Neuronal stem cell (in vitro differentiated cells): ENCODE measurements at regions not wholly inside any gene's neighbourhood (a gene's known extent, or its start where the extent isn't known, plus 50 kb on each side); places are given as distances from the start of the nearest gene placed in this dataset.

Experiments used
- DNase-seq: peaks from one replicate; pipeline ENCODE4 v3.0.0-alpha.2; 2013; ENCODE audit warnings: low spot score
- H2AFZ ChIP-seq: one replicate; pipeline ENCODE4 v1.6.1; 2013; ENCODE audit warnings: mild to moderate bottlenecking, low read length, inconsistent platforms
- H2AK5ac ChIP-seq: 2 replicates; pipeline ENCODE4 v1.6.1; 2013; ENCODE audit warnings: low read depth, mild to moderate bottlenecking, inconsistent platforms, low read length, moderate library complexity, mixed read lengths
- H2BK120ac ChIP-seq: 2 replicates; pipeline ENCODE4 v1.6.1; 2013; ENCODE audit warnings: low read depth, mild to moderate bottlenecking, inconsistent platforms, low read length, moderate library complexity, mixed read lengths
- H2BK12ac ChIP-seq: one replicate; pipeline ENCODE4 v1.6.1; 2013; ENCODE audit warnings: low read length, inconsistent platforms
- H2BK15ac ChIP-seq: 2 replicates; pipeline ENCODE4 v1.6.1; 2013; ENCODE audit warnings: mild to moderate bottlenecking, low read length, inconsistent platforms, mixed read lengths
- H2BK5ac ChIP-seq: one replicate; pipeline ENCODE4 v1.6.1; 2013; ENCODE audit warnings: inconsistent platforms, mild to moderate bottlenecking, low read length, moderate library complexity
- H3K14ac ChIP-seq: one replicate; pipeline ENCODE4 v1.6.1; 2013; ENCODE audit warnings: low read length, inconsistent platforms
- H3K18ac ChIP-seq: 2 replicates; pipeline ENCODE4 v1.6.1; 2013; ENCODE audit warnings: low read length, inconsistent platforms
- H3K23ac ChIP-seq: 2 replicates; pipeline ENCODE4 v1.6.1; 2013; ENCODE audit warnings: low read depth, mild to moderate bottlenecking, mixed read lengths, low read length, inconsistent platforms; ENCODE audit not compliant: poor library complexity
- H3K27ac ChIP-seq: replicated peaks from 3 replicates; pipeline ENCODE4 v1.5.1; 2013; ENCODE audit warnings: low read length, inconsistent platforms
- H3K27me3 ChIP-seq, 3 experiments: 2 replicates each; pipeline ENCODE4 v1.6.1; 2013; ENCODE audit warnings: low read length in 3 of 3, mild to moderate bottlenecking in 2 of 3, inconsistent platforms in 1 of 3, low read depth in 1 of 3, mixed read lengths in 1 of 3, moderate library complexity in 1 of 3; ENCODE audit not compliant: control insufficient read depth in 3 of 3, insufficient read depth in 3 of 3
- H3K36me3 ChIP-seq, 2 donors: replicated peaks in 1 of 2; 2 replicates each; pipeline ENCODE4 v1.6.1; 2013; ENCODE audit warnings: low read length in 2 of 2; ENCODE audit not compliant: control insufficient read depth in 2 of 2, insufficient read depth in 2 of 2
- H3K4ac ChIP-seq: 2 replicates; pipeline ENCODE4 v1.6.1; 2013; ENCODE audit warnings: inconsistent platforms, mild to moderate bottlenecking, low read length, moderate library complexity
- H3K4me1 ChIP-seq, 2 donors: 1 replicate in 1 of 2; 2 replicates in 1 of 2; pipeline ENCODE4 v1.6.1; 2013; ENCODE audit warnings: low read length in 2 of 2, low read depth in 1 of 2; ENCODE audit not compliant: control insufficient read depth in 2 of 2, insufficient read depth in 1 of 2
- H3K4me2 ChIP-seq: one replicate; pipeline ENCODE4 v1.6.1; 2013; ENCODE audit warnings: mild to moderate bottlenecking, low read length, inconsistent platforms; ENCODE audit not compliant: insufficient read depth, poor library complexity, severe bottlenecking
- H3K4me3 ChIP-seq, 2 donors: 2 replicates each; pipeline ENCODE4 v1.5.1; 2013; ENCODE audit warnings: low read length in 2 of 2, mild to moderate bottlenecking in 2 of 2, inconsistent platforms in 1 of 2, moderate library complexity in 1 of 2
- H3K79me1 ChIP-seq: one replicate; pipeline ENCODE4 v1.6.1; 2013; ENCODE audit warnings: low read depth, mild to moderate bottlenecking, inconsistent platforms, low read length, moderate library complexity
- H3K9ac ChIP-seq: one replicate; pipeline ENCODE4 v1.6.1; 2013; ENCODE audit warnings: mild to moderate bottlenecking, low read depth, low read length, inconsistent platforms; ENCODE audit not compliant: poor library complexity
- H3K9me3 ChIP-seq, 2 donors: replicated peaks in 1 of 2; 2 replicates each; pipeline versions ENCODE3 to v1.6.1; 2013; ENCODE audit warnings: low read length in 2 of 2, mild to moderate bottlenecking in 2 of 2, inconsistent platforms in 1 of 2, low read depth in 1 of 2, mixed read lengths in 1 of 2, moderate library complexity in 1 of 2; ENCODE audit not compliant: control insufficient read depth in 2 of 2, insufficient read depth in 1 of 2
- H4K8ac ChIP-seq: one replicate; pipeline ENCODE4 v1.6.1; 2013; ENCODE audit warnings: low read depth, mild to moderate bottlenecking, inconsistent platforms, low read length, moderate library complexity
- H4K91ac ChIP-seq: one replicate; pipeline ENCODE4 v1.6.1; 2013; ENCODE audit warnings: low read length, low read depth, mild to moderate bottlenecking, inconsistent platforms; ENCODE audit not compliant: poor library complexity
- WGBS, 2 donors: extraction: QIAGEN DNeasy Blood & Tissue Kit; methylation state at CpG; one replicate each; pipeline ENCODE4 v1.1.7; 2013; ENCODE audit warnings: missing lambda C conversion rate in 2 of 2, mixed read lengths in 1 of 2; ENCODE audit not compliant: insufficient read length in 2 of 2, insufficient replicate concordance in 1 of 2; ENCODE audit errors: extremely low coverage in 2 of 2; 5-methylcytosine and 5-hydroxymethylcytosine counted together

GRCh38 chr18:3391704-3392466 is 58.1 kb upstream of the TGIF1 start:
- Histone ChIP-seq H3K4me3 (no peak overlapping the region), H2BK5ac (no peak overlapping the region), H2AK5ac (no peak overlapping the region), H4K91ac (no peak overlapping the region), H3K9me3 (peaks cover 2 to 4% of the 10 kb centered on the region in 2 donors), H3K27me3 (no peaks in the 10 kb centered on the region), H3K79me1 (no peaks in the 10 kb centered on the region), H3K36me3 (no peaks in the 10 kb centered on the region), H3K4ac (no peak overlapping the region), H3K14ac (no peak overlapping the region), H3K18ac (no peak overlapping the region), H4K8ac (no peak overlapping the region), H2BK120ac (no peak overlapping the region), H3K27ac (no peak overlapping the region), H3K4me1 (peaks cover 0 to 1% of the 10 kb centered on the region in 2 donors), H3K9ac (no peak overlapping the region), H2AFZ (no peak overlapping the region), H2BK12ac (no peak overlapping the region), H3K23ac (no peak overlapping the region), H3K4me2 (no peak overlapping the region), H2BK15ac (no peak overlapping the region)
- DNase-seq: no peak
- WGBS, 2 donors: no CpG with 5 or more reads among the region's 5 CpGs

- Histone ChIP-seq H2BK15ac (no peak overlapping the region), H3K27me3 (no peaks in the 10 kb centered on the region), H3K4me2 (no peak overlapping the region), H3K9me3 (peaks cover 2 to 4% of the 10 kb centered on the region in 2 donors), H3K18ac (no peak overlapping the region), H2BK120ac (no peak overlapping the region), H3K23ac (no peak overlapping the region), H4K91ac (no peak overlapping the region), H3K4ac (no peak overlapping the region), H3K36me3 (no peaks in the 10 kb centered on the region), H2BK12ac (no peak overlapping the region), H3K9ac (no peak overlapping the region), H3K27ac (no peak overlapping the region), H2AFZ (no peak overlapping the region), H3K4me1 (peaks cover 0 to 1% of the 10 kb centered on the region in 2 donors), H3K14ac (no peak overlapping the region), H2BK5ac (no peak overlapping the region), H3K79me1 (no peaks in the 10 kb centered on the region), H2AK5ac (no peak overlapping the region), H3K4me3 (no peak overlapping the region), H4K8ac (no peak overlapping the region)
- no peak for DNase-seq
- no CpG with 5 or more reads among the region's 2 CpGs for WGBS, 2 donors
These were observed 57.5 kb upstream of the TGIF1 start for GRCh38 chr18:3392467-3392855.

GRCh38 chr18:3394648-3395047 is 55.3 kb upstream of the TGIF1 start:
- Histone ChIP-seq H3K4me1 (peaks cover 0 to 1% of the 10 kb centered on the region in 2 donors), H2BK120ac (no peak overlapping the region), H3K4me2 (no peak overlapping the region), H2BK15ac (no peak overlapping the region), H2BK12ac (no peak overlapping the region), H2AFZ (no peak overlapping the region), H4K8ac (no peak overlapping the region), H2AK5ac (no peak overlapping the region), H4K91ac (no peak overlapping the region), H3K4ac (no peak overlapping the region), H3K79me1 (no peaks in the 10 kb centered on the region), H3K4me3 (peak overlapping the region in 1 of 2 donors; percentile 18), H3K36me3 (no peaks in the 10 kb centered on the region), H3K9me3 (peaks cover 2 to 4% of the 10 kb centered on the region in 2 donors), H3K14ac (no peak overlapping the region), H3K9ac (no peak overlapping the region), H2BK5ac (no peak overlapping the region), H3K27ac (no peak overlapping the region), H3K23ac (no peak overlapping the region), H3K27me3 (no peaks in the 10 kb centered on the region), H3K18ac (no peak overlapping the region)
- DNase-seq: no peak
- no CpG with 5 or more reads among the region's 5 CpGs for WGBS, 2 donors

- peaks cover 0 to 1% of the 10 kb centered on the region in 2 donors for H3K4me1 ChIP-seq
- H3K4me2 ChIP-seq: no peak overlapping the region
- H3K27me3 ChIP-seq: no peaks in the 10 kb centered on the region
- no peak overlapping the region for H4K91ac ChIP-seq
- DNase-seq: no peak
- H4K8ac ChIP-seq: no peak overlapping the region
- H3K9ac ChIP-seq: no peak overlapping the region
- no CpG with 5 or more reads among the region's 2 CpGs for WGBS, 2 donors
- H2BK12ac ChIP-seq: no peak overlapping the region
- no peaks in the 10 kb centered on the region for H3K9me3 ChIP-seq
- H2AFZ ChIP-seq: no peak overlapping the region
- H3K14ac ChIP-seq: no peak overlapping the region
- H2AK5ac ChIP-seq: no peak overlapping the region
- no peak overlapping the region for H2BK5ac ChIP-seq
- no peak overlapping the region for H3K4ac ChIP-seq
- no peak overlapping the region for H2BK120ac ChIP-seq
- no peak overlapping the region for H2BK15ac ChIP-seq
- no peaks in the 10 kb centered on the region for H3K36me3 ChIP-seq
- no peaks in the 10 kb centered on the region for H3K79me1 ChIP-seq
- no peak overlapping the region for H3K4me3 ChIP-seq
- H3K27ac ChIP-seq: no peak overlapping the region
- H3K18ac ChIP-seq: no peak overlapping the region
- H3K23ac ChIP-seq: no peak overlapping the region
These were observed 54.5 kb upstream of the TGIF1 start for GRCh38 chr18:3395466-3395865.
